IMR-90 (cell line): ENCODE measurements at regions not wholly inside any gene's neighbourhood (a gene's known extent, or its start where the extent isn't known, plus 50 kb on each side); places are given as distances from the start of the nearest gene placed in this dataset.

Source experiments
- ATAC-seq: fragments of 200-7000 bp; cut with Tn5 transposase; 2 replicates; pipeline ENCODE4 v1.9.1; 2020; ENCODE audit warnings: low read depth, mild to moderate bottlenecking, moderate library complexity
- BruUV-seq: library from RNA; stranded (reverse); fragments of 400-500 nt; replicated peaks from 2 replicates; lab custom pipeline; 2021; lab: Mats Ljungman, UMichigan
- CTCF ChIA-PET: fragments of 300-600 bp; formaldehyde crosslinking; extraction: SDS; loops from one replicate; lab custom pipeline; 2021; ENCODE audit warnings: antibody characterized with exemption; lab: Yijun Ruan, JAX
- POLR2A ChIA-PET: fragments of 300-600 bp; sonication (Branson Sonifier 250); formaldehyde crosslinking; loops from one replicate; lab custom pipeline; 2022; ENCODE audit warnings: antibody characterized with exemption; ENCODE audit not compliant: unreplicated experiment; lab: Charles Lee
- DNase-seq: peaks from one replicate; pipeline ENCODE4 v3.0.0; 2013
- H2AFZ ChIP-seq: replicated peaks from 2 replicates; pipeline ENCODE3; 2013; ENCODE audit warnings: low read length, mild to moderate bottlenecking; ENCODE audit not compliant: poor library complexity
- H2AK5ac ChIP-seq: 2 replicates; pipeline ENCODE4 v1.6.1; 2013; ENCODE audit warnings: low read depth, low read length, inconsistent platforms
- H2AK9ac ChIP-seq: replicated peaks from 2 replicates; pipeline ENCODE3; 2013; ENCODE audit warnings: mild to moderate bottlenecking, low read depth, low read length, moderate library complexity; ENCODE audit not compliant: poor library complexity
- H2BK120ac ChIP-seq: 2 replicates; pipeline ENCODE4 v1.6.1; 2013; ENCODE audit warnings: low read depth, low read length, inconsistent platforms
- H2BK15ac ChIP-seq: 3 replicates; pipeline ENCODE4 v1.6.1; 2013; ENCODE audit warnings: low read depth, low read length, inconsistent platforms
- H2BK20ac ChIP-seq: 2 replicates; pipeline ENCODE4 v1.6.1; 2013; ENCODE audit warnings: low read depth, mild to moderate bottlenecking, inconsistent platforms, low read length, moderate library complexity
- H2BK5ac ChIP-seq: 2 replicates; pipeline ENCODE4 v1.6.1; 2013; ENCODE audit warnings: mild to moderate bottlenecking, low read depth, low read length, inconsistent platforms; ENCODE audit not compliant: poor library complexity, severe bottlenecking
- H3K14ac ChIP-seq: replicated peaks from 2 replicates; pipeline ENCODE4 v1.6.1; 2013; ENCODE audit warnings: low read depth, low read length, inconsistent platforms
- H3K18ac ChIP-seq: 2 replicates; pipeline ENCODE4 v1.6.1; 2013; ENCODE audit warnings: low read depth, low read length, control low read depth
- H3K23ac ChIP-seq: 2 replicates; pipeline ENCODE4 v1.6.1; 2013; ENCODE audit warnings: low read depth, low read length, inconsistent platforms
- H3K27ac ChIP-seq: 2 replicates; pipeline ENCODE4 v1.5.1; 2013; ENCODE audit warnings: mild to moderate bottlenecking, control low read depth, low read length; ENCODE audit not compliant: insufficient read depth
- H3K27me3 ChIP-seq: 2 replicates; pipeline ENCODE4 v1.6.1; 2013; ENCODE audit warnings: low read length; ENCODE audit not compliant: control insufficient read depth, insufficient read depth
- H3K36me3 ChIP-seq: 2 replicates; pipeline ENCODE4 v1.6.1; 2013; ENCODE audit warnings: low read length, mixed read lengths; ENCODE audit not compliant: control insufficient read depth, insufficient read depth
- H3K4ac ChIP-seq: 2 replicates; pipeline ENCODE4 v1.6.1; 2013; ENCODE audit warnings: low read depth, low read length, inconsistent platforms
- H3K4me1 ChIP-seq: 2 replicates; pipeline ENCODE4 v1.6.1; 2013; ENCODE audit warnings: low read length, mixed read lengths; ENCODE audit not compliant: control insufficient read depth, insufficient read depth
- H3K4me2 ChIP-seq: 2 replicates; pipeline ENCODE4 v1.6.1; 2013; ENCODE audit warnings: low read depth, mild to moderate bottlenecking, control low read depth, low read length, moderate library complexity
- H3K4me3 ChIP-seq: 2 replicates; pipeline ENCODE4 v1.5.1; 2013; ENCODE audit warnings: low read depth, mild to moderate bottlenecking, control low read depth, low read length, moderate library complexity; ENCODE audit not compliant: insufficient read depth
- H3K56ac ChIP-seq: 2 replicates; pipeline ENCODE4 v1.6.1; 2013; ENCODE audit warnings: low read length, inconsistent platforms; ENCODE audit not compliant: insufficient read depth; ENCODE audit errors: extremely low read depth
- H3K79me1 ChIP-seq, 2 experiments: 2 replicates each; pipeline ENCODE4 v1.6.1; 2013; ENCODE audit warnings: low read length in 2 of 2, inconsistent platforms in 1 of 2, low read depth in 1 of 2
- H3K9ac ChIP-seq: 2 replicates; pipeline ENCODE4 v1.6.1; 2013; ENCODE audit warnings: low read depth, low read length, control low read depth
- H3K9me1 ChIP-seq: 2 replicates; pipeline ENCODE4 v1.6.1; 2013; ENCODE audit warnings: low read length, inconsistent platforms; ENCODE audit not compliant: insufficient read depth
- H3K9me3 ChIP-seq: 2 replicates; pipeline ENCODE4 v1.6.1; 2013; ENCODE audit warnings: low read length; ENCODE audit not compliant: control insufficient read depth, insufficient read depth
- H4K20me1 ChIP-seq: 2 replicates; pipeline ENCODE4 v1.6.1; 2013; ENCODE audit warnings: low read length, inconsistent platforms; ENCODE audit not compliant: insufficient read depth
- H4K5ac ChIP-seq: 2 replicates; pipeline ENCODE4 v1.6.1; 2013; ENCODE audit warnings: mild to moderate bottlenecking, low read depth, low read length, control low read depth
- H4K8ac ChIP-seq, 2 experiments: 2 replicates each; pipeline ENCODE4 v1.6.1; 2013; ENCODE audit warnings: low read depth in 2 of 2, low read length in 2 of 2, control low read depth in 1 of 2, inconsistent platforms in 1 of 2
- H4K91ac ChIP-seq: 2 replicates; pipeline ENCODE4 v1.6.1; 2013; ENCODE audit warnings: low read depth, low read length, inconsistent platforms; ENCODE audit not compliant: insufficient read depth
- BHLHE40 ChIP-seq: fragments of 150-350 bp; IDR thresholded peaks from 2 replicates; pipeline ENCODE4 v1.6.1; 2016; ENCODE audit warnings: mild to moderate bottlenecking, low read depth, low read length
- CEBPB ChIP-seq: IDR thresholded peaks from 2 replicates; pipeline ENCODE4 v1.6.1; 2012; ENCODE audit warnings: low read depth, low read length, improper control_type of control experiment
- CHD1 ChIP-seq: IDR thresholded peaks from 2 replicates; pipeline ENCODE4 v1.6.1; 2012; ENCODE audit warnings: low read depth, low read length, improper control_type of control experiment
- CTCF ChIP-seq: conservative IDR thresholded peaks from 2 replicates; pipeline ENCODE4 v1.5.1; 2012; ENCODE audit warnings: mild to moderate bottlenecking, low read depth, low read length, improper control_type of control experiment
- ELK1 ChIP-seq: fragments of 150-350 bp; IDR thresholded peaks from 2 replicates; pipeline ENCODE4 v1.6.1; 2016; ENCODE audit warnings: low read depth, mild to moderate bottlenecking, low read length, moderate library complexity, borderline replicate concordance
- MAFK ChIP-seq: IDR thresholded peaks from 2 replicates; pipeline ENCODE4 v1.6.1; 2012; ENCODE audit warnings: low read depth, low read length, improper control_type of control experiment
- MAZ ChIP-seq: IDR thresholded peaks from 2 replicates; pipeline ENCODE4 v1.6.1; 2012; ENCODE audit warnings: low read depth, mild to moderate bottlenecking, low read length, improper control_type of control experiment, moderate library complexity, borderline replicate concordance
- MXI1 ChIP-seq: IDR thresholded peaks from 2 replicates; pipeline ENCODE4 v1.6.1; 2012; ENCODE audit warnings: low read depth, mild to moderate bottlenecking, low read length, moderate library complexity, borderline replicate concordance
- POLR2A ChIP-seq: IDR thresholded peaks from 2 replicates; pipeline ENCODE4 v1.6.1; 2012; ENCODE audit warnings: mild to moderate bottlenecking, low read depth, low read length
- RAD21 ChIP-seq: IDR thresholded peaks from 2 replicates; pipeline ENCODE4 v1.6.1; 2012; ENCODE audit warnings: low read length, improper control_type of control experiment
- RCOR1 ChIP-seq: IDR thresholded peaks from 2 replicates; pipeline ENCODE4 v1.6.1; 2012; ENCODE audit warnings: mild to moderate bottlenecking, low read length, improper control_type of control experiment; ENCODE audit not compliant: insufficient replicate concordance
- RFX5 ChIP-seq: IDR thresholded peaks from 2 replicates; pipeline ENCODE4 v1.8.0; 2012; ENCODE audit warnings: low read depth, mild to moderate bottlenecking, low read length, moderate library complexity
- SMC3 ChIP-seq: fragments of 150-350 bp; IDR thresholded peaks from 2 replicates; pipeline ENCODE4 v1.6.1; 2016; ENCODE audit warnings: low read depth, mild to moderate bottlenecking, antibody characterized with exemption, low read length, moderate library complexity
- USF2 ChIP-seq: fragments of 150-350 bp; IDR thresholded peaks from 2 replicates; pipeline ENCODE4 v1.6.1; 2017; ENCODE audit warnings: mild to moderate bottlenecking, antibody characterized with exemption, low read length, low read depth
- dilution Hi-C: fragments of 300-500 bp; cut with HindIII; formaldehyde crosslinking; loops from one replicate; pipeline ENCODE4 v1.14.3; 2018; ENCODE audit warnings: low sequenced_read_pairs; ENCODE audit not compliant: unreplicated experiment
- in situ Hi-C: fragments of 300-500 bp; cut with MboI; formaldehyde crosslinking; loops from 3 replicates; pipeline ENCODE4 v1.14.3; 2019; ENCODE audit warnings: low sequenced_read_pairs, inconsistent platforms, mixed read lengths
- intact Hi-C: fragments of 100-400 bp; cut with micrococcal nuclease; formaldehyde crosslinking; loops from 2 replicates; pipeline ENCODE4 v1.10.0; 2022

GRCh38 chrX:95117556-95117955, 1443.5 kb downstream of the FAM133A start:
- DNase-seq (no peak), ATAC-seq (no peak)
- H2BK120ac ChIP-seq, result no peak overlapping the region
- H2BK15ac ChIP-seq, result no peak overlapping the region
- no peak overlapping the region for H3K23ac ChIP-seq
- H2BK20ac ChIP-seq, result no peak overlapping the region
- H3K27ac ChIP-seq, result no peak overlapping the region
- TF ChIP-seq CTCF (no peak), CEBPB (no peak), SMC3 (no peak), RFX5 (no peak), RAD21 (no peak), USF2 (no peak), BHLHE40 (no peak), RCOR1 (no peak), MXI1 (no peak), CHD1 (no peak), MAZ (no peak), MAFK (no peak), POLR2A (no peak), ELK1 (no peak)
- no peak overlapping the region for H3K4me2 ChIP-seq
- H4K8ac ChIP-seq, result no peak overlapping the region
- H2AK5ac ChIP-seq, result no peak overlapping the region
- no peaks in the 10 kb centered on the region for H3K36me3 ChIP-seq
- 0 out of 2 replicates have a peak, but pooled peaks cover 2% of the 10 kb centered on the region for H3K9me3 ChIP-seq
- H3K14ac ChIP-seq, result no peak overlapping the region
- ChIA-PET POLR2A (no interaction called here), CTCF (no interaction called here)
- dilution Hi-C loops (no loop called here), in situ Hi-C loops (no loop called here), intact Hi-C loops (no loop called here)
- H2AFZ ChIP-seq, result no peak overlapping the region
- H4K5ac ChIP-seq, result no peak overlapping the region
- H3K4me1 ChIP-seq, result no peaks in the 10 kb centered on the region
- no peak overlapping the region for H3K4me3 ChIP-seq
- no TSS peak for BruUV-seq
- no peaks in the 10 kb centered on the region for H3K27me3 ChIP-seq
- no peaks in the 10 kb centered on the region for H3K9me1 ChIP-seq
- H3K79me1 ChIP-seq, result no peaks in the 10 kb centered on the region
- no peak overlapping the region for H4K91ac ChIP-seq
- no peak overlapping the region for H2AK9ac ChIP-seq
- no peaks in the 10 kb centered on the region for H4K20me1 ChIP-seq
- no peak overlapping the region for H2BK5ac ChIP-seq
- no peak overlapping the region for H3K56ac ChIP-seq
- no peak overlapping the region for H3K4ac ChIP-seq
- no peak overlapping the region for H3K9ac ChIP-seq
- no peak overlapping the region for H3K18ac ChIP-seq
